Peyer's patch (tissue), 4 donors: ENCODE measurements at regions not wholly inside any gene's neighbourhood (a gene's known extent, or its start where the extent isn't known, plus 50 kb on each side); places are given as distances from the start of the nearest gene placed in this dataset.

Experiments used
- CTCF ChIP-seq, 6 experiments: fragments of 450-650 bp in 4 of 6; fragments of 200-600 bp in 2 of 6; sonication (generic) in 1 of 6; IDR thresholded peaks; one replicate each; pipeline ENCODE4 v1.5.1; 2017 to 2019; ENCODE audit warnings: antibody characterized with exemption in 6 of 6, mild to moderate bottlenecking in 3 of 6, moderate library complexity in 1 of 6
- POLR2A ChIP-seq, 2 donors: fragments of 450-650 bp; IDR thresholded peaks; one replicate each; pipeline ENCODE4 v1.5.1; 2017; ENCODE audit warnings: antibody characterized with exemption in 2 of 2, mild to moderate bottlenecking in 2 of 2, moderate library complexity in 2 of 2

- TF ChIP-seq POLR2A (IDR thresholded peaks at IDR 0.05) (no peak), CTCF (IDR thresholded peaks at IDR 0.05) (no peak)
Measured at GRCh38 chr4:138562544-138562991, 320.4 kb upstream of the SLC7A11 start.
